ENCODE measurements at regions not wholly inside any gene's neighbourhood (a gene's known extent, or its start where the extent isn't known, plus 50 kb on each side); places are given as distances from the start of the nearest gene placed in this dataset.
"Not testable (repeated sequence)": the region's sequence is repeated elsewhere in the genome, so short reads cannot be mapped to it uniquely, and the experiment has no call there.

- intact Hi-C loops (cut with DNase I) = no loop called here
- DNase-seq (ENCODE audit: missing footprints) (no peak), ATAC-seq (no peak)
Observed at GRCh38 chr3:94433811-94434210, 370.9 kb downstream of the NSUN3 start.

GRCh38 chr3:94440767-94441493 is 378.1 kb downstream of the NSUN3 start:
- no peak for ATAC-seq
- intact Hi-C loops (cut with DNase I) = no loop called here
- DNase-seq (ENCODE audit: missing footprints) = no peak

GRCh38 chr3:94441494-94441847 is 378.6 kb downstream of the NSUN3 start:
- intact Hi-C loops (cut with DNase I) = no loop called here
- ATAC-seq (no peak), DNase-seq (ENCODE audit: missing footprints) (no peak)

- intact Hi-C loops (cut with DNase I) = loop anchor here (1.0 kb wide), 1 partner anchor 26 kb away; no protein-coding TSS in a partner anchor
- DNase-seq (ENCODE audit: missing footprints) (no peak), ATAC-seq (no peak)
Observed at GRCh38 chr3:94453864-94454263, 391.0 kb downstream of the NSUN3 start.

GRCh38 chr3:94459167-94459566 is 396.3 kb downstream of the NSUN3 start:
- DNase-seq (ENCODE audit: missing footprints) = no peak
- intact Hi-C loops (cut with DNase I) = no loop called here
- ATAC-seq = no peak

- ATAC-seq (no peak), DNase-seq (ENCODE audit: missing footprints) (no peak)
- intact Hi-C loops (cut with DNase I) = no loop called here
Observed at GRCh38 chr3:94460931-94461330, 398.1 kb downstream of the NSUN3 start.

- intact Hi-C loops (cut with DNase I) = no loop called here
- ATAC-seq (no peak), DNase-seq (ENCODE audit: missing footprints) (no peak)
Observed at GRCh38 chr3:94462931-94463330, 400.1 kb downstream of the NSUN3 start.

GRCh38 chr3:94472511-94472910 is 409.6 kb downstream of the NSUN3 start:
- intact Hi-C loops (cut with DNase I) = no loop called here

GRCh38 chr3:94481226-94481898 is 418.5 kb downstream of the NSUN3 start:
- intact Hi-C loops (cut with DNase I) = no loop called here
- no peak for ATAC-seq

More at GRCh38 chr3:94472511-94472910, 409.6 kb downstream of the NSUN3 start:
- ATAC-seq (no peak), DNase-seq (ENCODE audit: missing footprints) (no peak)

GRCh38 chr3:94482686-94483085 is 419.8 kb downstream of the NSUN3 start:
- ATAC-seq (no peak), DNase-seq (ENCODE audit: missing footprints) (no peak)
- intact Hi-C loops (cut with DNase I) = no loop called here

More at GRCh38 chr3:94481226-94481898, 418.5 kb downstream of the NSUN3 start:
- no peak for DNase-seq (ENCODE audit: missing footprints)

GRCh38 chr3:94483403-94483802 is 420.5 kb downstream of the NSUN3 start:
- intact Hi-C loops (cut with DNase I) = no loop called here
- DNase-seq (ENCODE audit: missing footprints) = no peak

GRCh38 chr3:94494992-94495391 is 432.1 kb downstream of the NSUN3 start:
- intact Hi-C loops (cut with DNase I) = no loop called here
- DNase-seq (ENCODE audit: missing footprints) (no peak), ATAC-seq (no peak)

More at GRCh38 chr3:94483403-94483802, 420.5 kb downstream of the NSUN3 start:
- no peak for ATAC-seq

- intact Hi-C loops (cut with DNase I) = no loop called here
Observed at GRCh38 chr3:94500146-94500545, 437.3 kb downstream of the NSUN3 start.

GRCh38 chr3:94507354-94507753 is 444.5 kb downstream of the NSUN3 start:
- ATAC-seq; DNase-seq (ENCODE audit: missing footprints); intact Hi-C loops (cut with DNase I): not testable (repeated sequence)

More at GRCh38 chr3:94500146-94500545, 437.3 kb downstream of the NSUN3 start:
- DNase-seq (ENCODE audit: missing footprints) = no peak
- ATAC-seq = no peak

GRCh38 chr3:94512876-94513275 is 450.0 kb downstream of the NSUN3 start:
- DNase-seq (ENCODE audit: missing footprints) (no peak), ATAC-seq (no peak)
- intact Hi-C loops (cut with DNase I) = no loop called here

GRCh38 chr3:94513600-94513999 is 450.7 kb downstream of the NSUN3 start:
- DNase-seq (ENCODE audit: missing footprints) (no peak), ATAC-seq (no peak)
- intact Hi-C loops (cut with DNase I) = no loop called here

- intact Hi-C loops (cut with DNase I) = no loop called here
- ATAC-seq = no peak
- no peak for DNase-seq (ENCODE audit: missing footprints)
Observed at GRCh38 chr3:94515983-94516382, 453.1 kb downstream of the NSUN3 start.

- DNase-seq (ENCODE audit: missing footprints) = no peak
- intact Hi-C loops (cut with DNase I) = no loop called here
- peak; percentile 79 for ATAC-seq
Observed at GRCh38 chr3:94520364-94520763, 457.5 kb downstream of the NSUN3 start.

GRCh38 chr3:94522488-94522887 is 459.6 kb downstream of the NSUN3 start:
- intact Hi-C loops (cut with DNase I) = no loop called here
- ATAC-seq (no peak), DNase-seq (ENCODE audit: missing footprints) (no peak)
